GM12874 (cell line): ENCODE measurements at regions not wholly inside any gene's neighbourhood (a gene's known extent, or its start where the extent isn't known, plus 50 kb on each side); places are given as distances from the start of the nearest gene placed in this dataset.

Experiments
- CTCF ChIP-seq: IDR thresholded peaks from 2 replicates; pipeline ENCODE4 v1.5.1; 2011; ENCODE audit warnings: low read depth, mild to moderate bottlenecking, control low read depth, low read length, moderate library complexity; ENCODE audit not compliant: insufficient read depth

- no peak for TF ChIP-seq CTCF
Measured at GRCh38 chr2:146295080-146295670, 1549.7 kb upstream of the ACVR2A start.

GRCh38 chr2:146287281-146287680, 1557.5 kb upstream of the ACVR2A start:
- TF ChIP-seq CTCF, result no peak

GRCh38 chr2:146278881-146279280, 1565.9 kb upstream of the ACVR2A start:
- no peak for TF ChIP-seq CTCF

GRCh38 chr2:146271131-146271831, 1573.5 kb upstream of the ACVR2A start:
- no peak for TF ChIP-seq CTCF

- TF ChIP-seq CTCF, result no peak
Measured at GRCh38 chr2:146270618-146271017, 1574.2 kb upstream of the ACVR2A start.

- TF ChIP-seq CTCF, result no peak
Measured at GRCh38 chr2:146267093-146267492, 1577.7 kb upstream of the ACVR2A start.

- no peak for TF ChIP-seq CTCF
Measured at GRCh38 chr2:146265656-146266055, 1579.2 kb upstream of the ACVR2A start.
